HG03159 (cell line): ENCODE measurements at regions not wholly inside any gene's neighbourhood (a gene's known extent, or its start where the extent isn't known, plus 50 kb on each side); places are given as distances from the start of the nearest gene placed in this dataset.
"Not testable (repeated sequence)": the region's sequence is repeated elsewhere in the genome, so short reads cannot be mapped to it uniquely, and the experiment has no call there.

Experiments used
- ATAC-seq: cut with Tn5 transposase; IDR thresholded peaks from one replicate; pipeline ENCODE4 v1.9.1; 2021; ENCODE audit warnings: mild to moderate bottlenecking, moderate library complexity; ENCODE audit not compliant: unreplicated experiment

DNA sequence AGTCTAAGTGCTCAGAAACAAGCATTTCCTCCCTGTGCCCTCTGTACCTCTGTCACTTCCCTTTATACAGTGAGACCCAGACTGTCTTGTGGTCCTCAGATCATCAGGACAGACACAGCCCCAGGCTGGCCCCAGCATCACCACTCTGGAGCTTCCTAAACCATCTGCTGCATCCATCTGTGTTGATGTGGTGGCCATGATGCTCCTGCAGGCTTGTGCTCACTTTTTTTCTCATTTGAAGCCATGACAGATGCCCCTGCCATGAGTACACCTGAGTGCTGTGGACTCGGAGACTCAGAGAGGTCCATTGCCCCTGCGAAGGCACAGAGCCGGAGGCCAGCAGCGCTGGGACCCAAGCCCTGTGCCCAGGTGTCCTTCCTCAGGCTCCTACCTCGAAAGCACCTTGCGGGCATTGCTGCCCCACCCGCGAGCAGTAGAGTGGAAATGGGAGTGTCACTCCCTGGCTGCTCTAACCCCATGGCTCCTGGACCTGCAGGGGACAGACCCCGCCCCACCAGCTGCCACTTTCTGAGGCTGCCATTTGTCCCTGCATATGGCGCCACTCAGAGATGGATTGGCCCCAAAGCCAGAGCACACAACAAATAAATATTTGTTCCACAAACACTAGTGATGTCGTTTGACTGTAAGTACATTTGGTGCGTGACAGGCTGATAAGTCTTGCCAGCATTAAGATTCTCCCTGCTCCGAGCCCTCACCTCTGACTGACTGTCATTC lies 593.5 kb downstream of the TBC1D22A start:
- ATAC-seq: no peak

DNA sequence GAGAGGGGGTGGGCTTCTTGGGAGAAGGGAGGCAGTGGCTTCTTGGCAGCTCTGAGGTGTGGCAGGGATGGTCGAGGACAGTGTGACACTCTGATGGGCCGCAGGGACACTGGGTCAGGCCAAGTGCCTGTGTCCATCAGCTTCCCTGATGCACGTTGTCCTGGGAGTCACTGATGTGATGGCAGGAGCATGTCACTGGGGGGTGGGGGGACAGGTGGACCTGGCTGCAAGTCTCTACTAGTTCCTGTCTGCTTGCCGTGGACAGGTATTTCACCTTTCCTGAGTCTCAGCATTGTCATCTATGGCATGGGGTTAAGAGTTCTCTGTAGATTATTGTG lies 592.9 kb downstream of the TBC1D22A start:
- ATAC-seq: no peak

DNA sequence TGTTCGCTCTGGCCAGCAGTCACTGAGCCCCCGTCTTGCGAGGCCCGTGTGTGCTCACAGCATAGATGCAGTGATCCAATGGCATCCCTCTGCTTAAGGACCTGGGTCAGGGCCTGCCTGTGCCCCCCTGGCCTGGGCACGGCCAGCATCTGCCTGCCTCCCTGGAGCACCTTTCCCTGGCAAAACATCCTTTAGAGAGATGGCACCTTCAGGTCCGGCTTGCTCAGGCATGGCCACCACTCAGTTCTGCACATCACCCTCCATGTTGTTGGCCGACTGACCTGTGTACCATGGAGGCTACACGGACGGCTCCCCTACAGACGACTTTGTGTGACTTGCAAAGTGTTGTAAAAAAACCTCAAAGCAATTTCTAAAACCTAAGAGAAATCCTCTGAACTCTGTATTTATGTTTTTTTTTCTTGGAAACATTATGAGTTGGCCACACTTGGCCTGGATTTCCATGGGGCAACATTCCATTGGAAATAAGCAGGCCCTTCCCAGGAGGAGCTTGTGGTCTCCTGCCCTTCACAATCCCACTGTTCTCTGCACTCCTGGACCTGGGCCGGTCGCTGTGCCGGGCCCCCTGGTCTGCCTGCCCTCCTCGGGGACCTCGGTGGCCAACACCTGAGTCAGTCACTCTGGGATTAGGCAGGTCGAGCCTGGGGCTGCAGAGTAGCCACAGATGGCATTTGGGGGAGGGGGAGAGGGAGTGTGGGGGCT lies 592.4 kb downstream of the TBC1D22A start:
- no peak for ATAC-seq

DNA sequence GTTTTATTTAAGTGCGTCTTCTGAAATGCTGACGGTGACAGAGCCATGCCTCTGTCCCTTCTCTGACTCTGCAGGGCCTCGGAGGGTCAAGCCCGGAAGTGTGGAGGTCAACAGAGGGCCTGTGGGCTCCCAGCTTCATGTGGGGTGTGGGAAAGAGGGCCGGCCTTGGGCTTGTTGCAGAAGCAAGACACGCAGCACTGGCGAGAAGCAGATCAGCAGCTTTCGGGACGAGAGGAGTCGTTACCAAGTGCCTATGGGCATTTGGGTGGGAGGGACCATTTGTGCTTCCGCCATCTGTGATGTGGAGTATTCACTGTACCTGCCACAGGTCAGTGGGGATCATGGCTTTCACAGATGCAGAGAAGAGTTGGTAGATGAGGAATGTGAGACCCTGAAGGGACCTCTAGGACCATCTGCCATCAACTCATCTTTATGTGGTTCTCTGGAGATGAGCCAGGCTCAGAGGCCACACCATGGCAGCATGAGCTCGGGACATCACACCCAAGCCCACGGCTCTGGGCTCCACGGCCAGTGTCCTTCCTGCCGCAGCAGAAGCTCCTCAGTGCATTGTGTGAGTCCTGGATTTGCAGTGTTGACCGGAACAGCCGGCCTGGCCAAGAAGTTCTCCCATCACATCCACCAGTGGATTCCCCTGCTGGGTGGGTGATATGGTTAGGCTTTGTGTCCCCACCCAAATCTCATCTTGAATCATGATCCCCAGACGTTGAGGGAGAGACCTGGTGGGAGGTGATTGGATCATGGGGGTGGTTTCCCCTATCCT lies 590.7 kb downstream of the TBC1D22A start:
- ATAC-seq: no peak

DNA sequence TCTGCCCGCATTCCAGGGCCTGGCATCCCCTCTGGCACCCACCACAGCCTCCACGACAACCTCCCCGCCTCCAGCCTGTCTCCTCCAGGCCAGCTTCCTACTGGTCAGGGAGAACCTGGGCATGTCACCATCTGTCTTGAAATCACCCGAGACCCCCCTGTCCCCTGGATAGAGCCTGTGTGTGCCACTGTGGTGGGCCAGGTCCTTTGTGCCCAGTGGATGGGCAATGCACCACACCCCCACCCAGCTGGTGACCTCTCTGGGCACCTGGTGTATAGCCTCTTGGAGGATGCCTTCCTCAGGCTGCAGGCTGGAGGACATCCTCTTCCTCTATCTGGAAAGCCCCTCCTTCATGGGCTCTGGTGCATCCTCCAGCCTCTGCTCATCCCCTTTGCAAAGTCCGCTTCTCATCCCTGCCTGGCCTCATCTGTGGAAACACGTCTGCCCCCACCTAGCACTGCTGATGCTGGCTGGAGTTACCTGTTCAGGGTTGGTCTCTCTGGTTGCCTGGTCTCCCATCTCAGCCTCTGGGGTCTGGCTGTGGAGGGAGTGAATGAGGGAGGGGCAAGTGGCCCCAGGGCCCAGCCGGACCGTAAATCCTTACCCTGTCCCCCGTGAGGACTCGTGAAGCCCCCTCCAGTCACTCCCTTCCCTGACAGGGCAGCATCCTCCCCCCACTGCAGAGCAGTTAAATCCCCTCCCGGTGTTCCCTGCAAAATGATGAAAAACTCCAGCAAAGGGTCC lies 589.6 kb downstream of the TBC1D22A start:
- no peak for ATAC-seq

DNA sequence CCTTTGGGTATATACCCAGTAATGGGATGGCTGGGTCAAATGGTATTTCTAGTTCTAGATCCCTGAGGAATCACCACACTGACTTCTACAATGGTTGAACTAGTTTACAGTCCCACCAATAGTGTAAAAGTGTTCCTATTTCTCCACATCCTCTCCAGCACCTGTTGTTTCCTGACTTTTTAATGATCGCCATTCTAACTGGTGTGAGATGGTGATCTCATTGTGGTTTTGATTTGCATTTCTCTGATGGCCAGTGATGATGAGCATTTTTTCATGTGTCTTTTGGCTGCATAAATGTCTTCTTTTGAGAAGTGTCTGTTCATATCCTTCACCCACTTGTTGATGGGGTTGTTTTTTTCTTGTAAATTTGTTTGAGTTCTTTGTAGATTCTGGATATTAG lies 583.8 kb downstream of the TBC1D22A start:
- not testable (repeated sequence) for ATAC-seq

DNA sequence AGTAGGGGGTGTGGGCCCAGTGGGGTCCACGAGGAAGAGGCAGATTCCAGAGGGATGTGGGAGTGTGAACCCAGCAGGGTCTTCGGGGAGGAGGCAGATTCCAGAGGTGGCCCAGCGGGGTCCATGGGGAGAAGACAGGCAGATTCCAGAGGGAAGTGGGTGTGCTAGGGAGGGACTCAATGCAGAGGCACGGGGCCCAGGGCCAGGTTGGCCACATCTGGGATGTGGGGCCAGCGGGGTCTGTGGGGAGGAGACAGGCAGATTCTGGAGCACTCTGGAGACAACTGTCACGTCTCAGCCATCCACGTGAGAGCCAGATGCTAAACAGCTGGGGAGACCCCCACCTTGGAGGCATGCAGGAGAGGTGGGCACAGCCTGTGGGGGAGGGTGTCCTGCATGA lies 582.6 kb downstream of the TBC1D22A start:
- no peak for ATAC-seq

DNA sequence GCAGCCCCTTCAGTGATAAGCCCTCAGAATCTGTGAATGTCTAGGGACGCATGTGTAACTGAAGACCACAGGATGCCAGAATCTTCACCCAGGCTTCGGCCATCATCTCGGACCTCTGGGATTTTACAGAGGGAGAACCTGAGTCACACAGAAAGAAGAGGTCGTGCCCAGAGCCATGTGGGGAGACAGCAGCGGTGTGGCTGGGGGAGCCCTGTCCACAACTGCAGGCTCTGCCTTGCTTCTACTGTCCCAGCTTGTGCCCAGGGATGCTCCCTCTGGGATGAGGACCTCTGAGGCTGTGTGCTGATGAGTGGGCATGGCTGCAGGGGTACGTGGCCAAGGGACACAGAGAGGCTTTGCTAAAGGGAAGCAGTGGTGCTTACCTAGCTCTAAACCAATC lies 582.0 kb downstream of the TBC1D22A start:
- no peak for ATAC-seq

DNA sequence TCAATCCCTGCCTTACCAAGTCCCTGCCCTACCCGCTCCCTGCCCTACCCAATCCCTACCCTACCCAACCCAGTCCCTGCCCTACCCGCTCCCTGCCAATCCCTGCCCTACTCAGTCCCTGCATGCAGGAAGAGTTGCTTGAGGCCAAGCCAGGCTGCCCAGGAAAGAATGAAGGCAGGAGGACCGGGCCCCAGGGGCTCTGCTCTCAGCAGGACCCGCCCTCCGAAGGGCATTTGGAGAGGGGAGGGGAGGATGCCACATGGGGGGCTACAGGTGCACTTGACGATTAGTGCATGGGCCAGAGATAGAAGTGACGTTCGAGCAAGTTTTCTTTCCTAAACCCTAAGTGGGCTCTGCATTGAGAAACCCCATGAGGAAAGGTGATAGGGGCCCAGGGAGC lies 581.2 kb downstream of the TBC1D22A start:
- ATAC-seq: no peak

DNA sequence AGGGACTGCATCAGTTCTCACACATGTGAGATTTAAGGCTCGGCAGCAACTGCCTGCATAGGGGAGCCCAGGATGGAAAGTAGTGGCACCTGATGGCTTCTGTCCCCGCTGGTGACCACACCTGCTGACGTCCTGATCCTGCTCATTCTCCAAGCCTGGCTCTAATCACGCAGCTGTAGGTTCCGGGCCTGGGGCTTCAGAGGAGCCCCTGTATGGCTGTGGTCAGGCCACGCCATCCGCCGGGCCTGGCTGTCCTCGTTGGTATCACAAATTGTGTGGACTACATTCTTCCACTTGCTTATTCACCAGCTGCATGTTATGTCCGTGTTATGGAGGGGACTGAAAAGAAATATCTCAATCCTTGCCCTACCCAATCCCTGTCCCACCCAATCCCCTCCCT lies 580.0 kb downstream of the TBC1D22A start:
- no peak for ATAC-seq

DNA sequence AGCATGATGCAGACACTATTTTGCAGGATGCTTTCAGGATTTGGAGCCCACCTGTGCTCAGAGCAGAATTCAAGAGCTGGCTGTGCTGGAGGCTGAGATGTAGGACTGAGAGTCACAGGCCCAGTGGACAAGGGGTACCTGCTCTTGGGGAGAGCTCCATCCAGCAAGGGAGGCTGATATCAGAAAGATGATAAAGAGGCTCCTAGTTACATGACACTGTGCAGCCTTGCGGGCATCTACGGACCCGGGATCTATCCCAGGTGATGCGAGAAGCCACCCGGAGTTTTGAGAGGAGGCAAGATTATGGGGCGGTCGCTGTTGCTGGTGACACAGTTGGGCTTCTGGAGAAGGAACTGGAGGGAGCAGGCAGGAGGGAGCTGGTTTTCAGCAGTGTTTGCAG lies 579.0 kb downstream of the TBC1D22A start:
- ATAC-seq: no peak

DNA sequence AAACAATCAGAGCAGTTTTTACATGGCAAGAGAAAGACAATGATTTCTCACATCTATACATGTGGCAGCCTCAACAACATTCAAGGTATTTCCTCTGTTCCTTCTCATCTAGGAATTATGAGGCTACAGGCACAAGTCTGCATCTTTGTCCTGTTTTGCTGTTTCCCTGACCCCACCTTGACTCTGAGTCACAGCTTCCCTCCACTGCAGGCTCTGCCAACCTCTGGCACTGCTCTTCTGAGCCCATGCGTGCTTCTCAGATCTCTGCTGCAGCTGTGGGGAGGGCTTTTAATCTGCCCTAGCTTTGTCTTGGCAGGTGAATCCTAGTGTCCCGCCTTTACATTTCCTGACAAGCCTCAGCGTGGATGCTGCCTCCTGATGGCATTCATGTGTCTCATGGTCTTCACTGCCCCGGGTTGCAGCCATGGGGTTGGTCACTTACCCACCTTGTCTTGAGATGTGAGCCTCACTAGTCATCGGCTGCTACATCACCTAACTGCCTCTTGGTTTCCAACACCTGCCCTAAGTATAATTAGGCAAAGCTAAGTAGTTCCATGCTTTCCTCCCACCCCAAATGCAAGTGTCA lies 578.5 kb downstream of the TBC1D22A start:
- no peak for ATAC-seq

DNA sequence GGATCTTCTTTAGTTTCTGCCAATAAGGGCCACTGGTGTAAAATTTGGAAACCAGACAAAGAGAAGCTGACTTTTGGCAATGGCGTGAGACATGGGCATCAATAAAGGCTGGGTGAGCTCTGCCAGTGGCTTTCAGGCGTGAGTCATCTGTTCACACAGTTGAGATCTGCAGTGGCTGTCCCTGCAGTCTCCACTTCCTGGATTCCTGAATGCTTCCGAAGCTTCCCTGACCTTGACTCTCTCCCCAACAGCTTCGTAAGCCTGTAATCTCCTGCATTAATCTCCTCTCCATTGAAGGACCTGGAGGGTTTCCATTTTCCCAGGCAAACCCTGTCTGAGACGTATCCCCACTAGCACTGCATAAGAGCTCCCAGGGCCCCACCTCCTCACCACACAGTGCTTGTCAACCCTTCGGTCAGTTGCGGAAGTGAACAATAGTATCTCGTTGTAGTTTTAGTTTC lies 574.7 kb downstream of the TBC1D22A start:
- ATAC-seq: no peak

DNA sequence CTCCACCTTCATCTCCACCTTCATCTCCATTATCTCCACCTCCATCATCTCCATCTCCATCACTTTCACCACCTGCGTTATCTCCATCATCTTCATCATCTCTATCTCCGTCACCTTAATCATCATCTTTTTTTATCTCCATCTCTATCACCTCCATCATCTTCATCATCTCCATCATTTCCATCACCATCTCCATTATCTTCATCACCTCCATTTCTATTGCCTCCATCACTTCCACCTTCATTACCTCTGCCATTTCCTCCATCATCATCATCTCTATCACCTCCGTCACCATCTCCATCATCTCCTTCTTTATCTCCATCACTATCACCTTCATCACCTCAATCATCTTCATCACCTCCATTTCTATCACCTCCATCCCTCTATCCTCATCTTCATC lies 573.5 kb downstream of the TBC1D22A start:
- no peak for ATAC-seq

DNA sequence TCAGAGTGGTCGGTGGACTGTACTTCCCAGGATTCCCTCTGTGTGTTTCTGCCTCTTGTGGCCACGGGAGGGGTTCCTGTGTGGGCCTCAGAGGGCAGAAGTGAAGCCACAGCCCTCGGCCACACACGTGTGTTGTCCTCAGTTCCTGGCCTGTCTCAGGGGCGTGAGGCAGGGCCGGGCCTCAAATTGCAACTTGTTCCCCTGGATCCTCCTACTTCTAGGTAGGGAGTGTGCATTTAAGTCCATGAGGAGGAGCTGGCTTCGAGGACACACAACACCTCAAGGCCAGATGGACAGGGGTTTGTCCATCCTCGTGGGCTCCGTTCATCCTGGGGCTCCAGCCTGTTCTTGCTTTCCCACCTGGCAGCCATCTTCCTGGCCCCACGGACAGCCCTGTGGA lies 573.0 kb downstream of the TBC1D22A start:
- no peak for ATAC-seq

DNA sequence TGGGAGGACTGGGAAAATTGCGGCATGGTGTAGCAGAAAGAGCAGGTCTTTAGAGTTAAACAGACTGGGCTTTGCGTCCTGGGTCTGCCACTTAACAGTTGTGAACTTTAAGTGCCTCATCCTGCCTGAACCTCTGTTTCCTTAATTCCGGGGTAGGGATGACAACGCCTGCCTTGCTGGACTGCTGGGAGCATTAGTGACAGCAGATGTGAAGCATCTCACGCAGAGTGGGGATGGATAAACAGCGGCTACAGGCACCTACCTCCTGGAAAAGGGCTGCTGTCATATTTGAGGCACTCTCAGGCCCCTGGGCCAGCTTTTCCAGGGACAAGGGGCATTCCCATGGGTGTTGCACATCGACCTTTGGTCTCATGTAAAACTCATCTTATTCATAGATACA lies 572.2 kb downstream of the TBC1D22A start:
- no peak for ATAC-seq

DNA sequence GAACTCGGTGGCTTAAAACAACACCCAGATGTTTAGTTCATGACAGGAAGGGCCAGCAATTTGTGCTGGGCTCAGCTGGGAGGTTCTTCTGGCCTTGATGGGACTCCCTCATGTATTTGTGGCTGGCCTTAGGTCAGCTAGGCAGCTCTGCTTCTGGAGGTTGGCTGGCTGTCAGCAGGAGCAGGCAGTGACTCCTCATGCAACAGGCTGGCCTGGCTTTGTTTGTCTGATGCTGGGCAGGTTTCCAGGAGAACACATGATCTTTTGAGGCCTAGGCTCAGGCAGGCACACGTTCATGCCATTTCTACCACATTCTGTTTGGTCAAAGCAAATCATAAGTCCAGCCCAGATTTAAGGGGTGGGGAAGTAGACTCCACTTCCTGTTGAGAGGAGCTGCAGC lies 571.2 kb downstream of the TBC1D22A start:
- no peak for ATAC-seq

DNA sequence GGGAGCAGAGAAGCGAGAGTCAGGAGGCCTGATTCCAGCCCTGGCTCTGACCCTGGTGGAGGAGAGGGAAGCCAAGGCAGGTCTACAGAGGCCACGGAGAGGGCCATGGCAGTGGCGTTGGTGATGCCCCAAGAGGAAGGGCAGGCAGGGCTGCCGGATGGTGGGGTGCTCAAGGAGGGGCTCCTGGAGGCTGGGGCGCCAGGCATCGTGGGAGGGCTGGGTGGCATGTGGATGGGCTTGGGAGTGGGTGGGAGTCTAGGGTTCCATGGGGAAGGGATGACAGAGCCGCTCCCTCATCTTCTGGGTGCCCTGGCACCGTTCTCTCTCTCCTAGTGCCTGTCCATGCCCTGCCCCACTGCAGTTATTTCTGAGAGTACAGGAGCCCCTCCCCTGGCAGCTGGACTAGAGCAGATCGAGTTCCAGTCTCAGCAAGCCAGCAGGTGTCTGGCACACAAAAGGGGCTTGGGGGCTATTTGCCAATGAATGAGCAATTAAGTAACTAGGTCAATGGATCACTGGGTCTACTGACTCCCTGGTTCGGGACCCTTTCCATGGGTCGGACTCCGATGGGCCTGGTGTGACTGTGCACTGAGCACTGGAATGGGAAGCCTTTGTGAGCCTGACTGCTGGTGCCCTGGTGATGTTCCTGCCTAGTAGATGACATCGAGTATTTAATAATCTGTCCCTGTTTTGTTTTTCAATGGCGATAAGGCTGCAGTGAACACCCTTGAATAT lies 570.0 kb downstream of the TBC1D22A start:
- ATAC-seq: no peak

DNA sequence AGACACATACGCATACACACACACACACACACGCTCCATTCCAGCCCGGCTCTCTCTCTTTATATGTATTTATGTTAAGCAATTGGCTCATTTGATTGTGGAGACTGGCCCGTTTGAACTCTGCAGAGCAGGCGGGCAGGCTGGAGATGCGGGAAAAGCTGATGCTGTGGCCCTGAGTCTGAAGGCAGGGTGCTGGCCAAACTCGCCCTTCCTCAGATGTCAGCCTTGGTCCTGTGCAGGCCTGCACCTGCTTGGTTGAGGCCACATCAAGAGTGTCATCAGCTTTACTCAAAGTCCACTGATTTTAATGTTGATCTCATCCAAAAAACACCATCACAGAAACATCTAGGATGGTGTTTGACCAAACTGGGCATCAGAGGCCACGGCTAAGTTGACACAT lies 569.3 kb downstream of the TBC1D22A start:
- no peak for ATAC-seq
